HEK293T (cell line): ENCODE measurements at regions not wholly inside any gene's neighbourhood (a gene's known extent, or its start where the extent isn't known, plus 50 kb on each side); places are given as distances from the start of the nearest gene placed in this dataset.

Experiments
- BHLHE40 ChIP-seq: fragments of 450-650 bp; IDR thresholded peaks from 2 replicates; pipeline ENCODE4 v1.6.1; 2016; ENCODE audit warnings: mild to moderate bottlenecking, moderate library complexity, borderline replicate concordance
- SP1 ChIP-seq: fragments of 450-650 bp; IDR thresholded peaks from 2 replicates; pipeline ENCODE4 v1.6.1; 2017

- TF ChIP-seq BHLHE40 (no peak), SP1 (no peak)
Observed at GRCh38 chr4:181157647-181158046, 1085.6 kb upstream of the TENM3 start.
